CD14-positive monocyte (primary cell): ENCODE measurements at regions not wholly inside any gene's neighbourhood (a gene's known extent, or its start where the extent isn't known, plus 50 kb on each side); places are given as distances from the start of the nearest gene placed in this dataset.

Experiments
- DNase-seq, 3 donors: peaks; one replicate each; pipeline ENCODE4 v3.0.0-alpha.2; 2011 to 2022
- H2AFZ ChIP-seq: 2 replicates; pipeline ENCODE4 v1.6.0; 2012; ENCODE audit warnings: mild to moderate bottlenecking, low read depth, low read length, inconsistent platforms; ENCODE audit not compliant: insufficient read depth, poor library complexity, severe bottlenecking
- H3K27ac ChIP-seq, 2 donors: 1 replicate in 1 of 2; 2 replicates in 1 of 2; pipeline ENCODE4 v1.5.1; 2012 to 2013; ENCODE audit warnings: low read length in 2 of 2, control low read depth in 1 of 2, inconsistent platforms in 1 of 2, low read depth in 1 of 2, mild to moderate bottlenecking in 1 of 2
- H3K27me3 ChIP-seq, 2 donors: one replicate each; pipeline versions ENCODE4 v1.6.0 to v1.6.1; 2011 to 2013; ENCODE audit warnings: low read length in 2 of 2; ENCODE audit not compliant: control insufficient read depth in 2 of 2, insufficient read depth in 2 of 2
- H3K36me3 ChIP-seq, 2 donors: replicated peaks in 1 of 2; 1 replicate in 1 of 2; 2 replicates in 1 of 2; pipeline versions ENCODE4 v1.5.1 to v1.6.1; 2012 to 2013; ENCODE audit warnings: low read length in 2 of 2, control low read depth in 1 of 2, inconsistent platforms in 1 of 2, mild to moderate bottlenecking in 1 of 2; ENCODE audit not compliant: insufficient read depth in 2 of 2, control insufficient read depth in 1 of 2
- H3K4me1 ChIP-seq, 2 donors: 1 replicate in 1 of 2; 2 replicates in 1 of 2; pipeline versions ENCODE4 v1.5.1 to v1.6.1; 2012 to 2013; ENCODE audit warnings: low read length in 2 of 2, control low read depth in 1 of 2, inconsistent platforms in 1 of 2, mild to moderate bottlenecking in 1 of 2, moderate library complexity in 1 of 2; ENCODE audit not compliant: insufficient read depth in 2 of 2, control insufficient read depth in 1 of 2
- H3K4me2 ChIP-seq: replicated peaks from 2 replicates; pipeline ENCODE3; 2012; ENCODE audit warnings: low read length, moderate library complexity, mild to moderate bottlenecking; ENCODE audit not compliant: poor library complexity, severe bottlenecking; ENCODE audit errors: extremely low read depth
- H3K4me3 ChIP-seq, 3 experiments: fragments of 200-600 bp in 1 of 3; sonication (generic) in 1 of 3; replicated peaks in 1 of 3; 1 replicate in 2 of 3; 2 replicates in 1 of 3; pipeline ENCODE4 v1.5.1; 2011 to 2013; ENCODE audit warnings: low read length in 3 of 3, mild to moderate bottlenecking in 3 of 3, control low read depth in 2 of 3, low read depth in 2 of 3, inconsistent platforms in 1 of 3, moderate library complexity in 1 of 3
- H3K79me2 ChIP-seq: 2 replicates; pipeline ENCODE4 v1.6.0; 2012; ENCODE audit warnings: mild to moderate bottlenecking, control low read depth, inconsistent platforms, low read length, moderate library complexity; ENCODE audit not compliant: insufficient read depth
- H3K9ac ChIP-seq: 2 replicates; pipeline ENCODE4 v1.6.0; 2017; ENCODE audit warnings: low read length, mild to moderate bottlenecking; ENCODE audit not compliant: insufficient read depth, poor library complexity, severe bottlenecking
- H3K9me3 ChIP-seq, 2 donors: replicated peaks in 1 of 2; 1 replicate in 1 of 2; 2 replicates in 1 of 2; pipeline versions ENCODE4 v1.5.1 to v1.6.1; 2012 to 2013; ENCODE audit warnings: low read length in 2 of 2, control low read depth in 1 of 2; ENCODE audit not compliant: control insufficient read depth in 1 of 2, insufficient read depth in 1 of 2
- H4K20me1 ChIP-seq: 2 replicates; pipeline ENCODE4 v1.6.0; 2012; ENCODE audit warnings: mild to moderate bottlenecking, low read length, control low read depth, moderate library complexity; ENCODE audit not compliant: insufficient read depth
- H3K27ac Mint-ChIP-seq, 7 donors: one replicate each; pipeline ENCODE4 v1.8.0; 2020; ENCODE audit warnings: mild to moderate bottlenecking in 7 of 7, mixed read lengths in 7 of 7, moderate library complexity in 6 of 7, inconsistent platforms in 2 of 7
- H3K27me3 Mint-ChIP-seq, 3 donors: one replicate each; pipeline ENCODE4 v1.8.0; 2021 to 2022; ENCODE audit warnings: low read depth in 3 of 3, mild to moderate bottlenecking in 3 of 3, mixed read lengths in 3 of 3, moderate library complexity in 3 of 3, inconsistent platforms in 1 of 3
- H3K36me3 Mint-ChIP-seq, 2 donors: one replicate each; pipeline ENCODE4 v1.8.0; 2020; ENCODE audit warnings: mixed read lengths in 2 of 2, inconsistent platforms in 1 of 2, mild to moderate bottlenecking in 1 of 2
- H3K4me1 Mint-ChIP-seq: one replicate; pipeline ENCODE4 v1.8.0; 2020; ENCODE audit warnings: mild to moderate bottlenecking, mixed read lengths
- H3K4me3 Mint-ChIP-seq, 2 donors: one replicate each; pipeline ENCODE4 v1.8.0; 2020; ENCODE audit warnings: mild to moderate bottlenecking in 2 of 2, mixed read lengths in 2 of 2, moderate library complexity in 1 of 2
- H3K9me3 Mint-ChIP-seq, 7 donors: one replicate each; pipeline ENCODE4 v1.8.0; 2020 to 2022; ENCODE audit warnings: mixed read lengths in 7 of 7, mild to moderate bottlenecking in 6 of 7, moderate library complexity in 6 of 7, inconsistent platforms in 2 of 7
- CTCF ChIP-seq: fragments of 200-600 bp; IDR thresholded peaks from one replicate; pipeline ENCODE4 v1.8.0; 2022; ENCODE audit warnings: antibody characterized with exemption, mild to moderate bottlenecking
- WGBS: methylation state at CpG from one replicate; pipeline ENCODE4 v1.1.5; 2013; ENCODE audit warnings: missing lambda C conversion rate; ENCODE audit not compliant: insufficient coverage; 5-methylcytosine and 5-hydroxymethylcytosine counted together
- intact Hi-C, 2 donors: fragments of 100-400 bp; cut with micrococcal nuclease; formaldehyde crosslinking; loops; one replicate each; pipeline versions ENCODE4 v1.15.0 to v1.15.1; 2023

- no peaks in the 10 kb centered on the region for H3K4me1 Mint-ChIP-seq
- no peak overlapping the region for H3K27ac Mint-ChIP-seq
- no peaks in the 10 kb centered on the region for H3K36me3 ChIP-seq
- no peaks in the 10 kb centered on the region for H3K36me3 Mint-ChIP-seq
- no peak overlapping the region for H3K4me3 ChIP-seq
- no peak overlapping the region for H3K9ac ChIP-seq
- H3K9me3 ChIP-seq: no peaks in the 10 kb centered on the region
- no peak for TF ChIP-seq CTCF
- H4K20me1 ChIP-seq: no peaks in the 10 kb centered on the region
- H2AFZ ChIP-seq: no peak overlapping the region
- H3K4me3 Mint-ChIP-seq: peak overlapping the region in 1 of 2 donors; percentile 1
- intact Hi-C loops: no loop called here
- no peak for DNase-seq
- H3K27me3 Mint-ChIP-seq: peaks cover 25 to 54% (median 42%) of the 10 kb centered on the region in 3 donors
- H3K9me3 Mint-ChIP-seq: no peaks in the 10 kb centered on the region
- H3K4me2 ChIP-seq: no peak overlapping the region
- H3K27me3 ChIP-seq: peaks cover 0 to 21% of the 10 kb centered on the region in 2 donors
- no peak overlapping the region for H3K27ac ChIP-seq
- H3K79me2 ChIP-seq: no peaks in the 10 kb centered on the region
- 100% methylated on average over 3 of the region's 4 CpGs for WGBS
- no peaks in the 10 kb centered on the region for H3K4me1 ChIP-seq
Measured at GRCh38 chr9:121584421-121584820, 67.0 kb upstream of the DAB2IP start.

GRCh38 chr9:121587863-121588262 lies 63.6 kb upstream of the DAB2IP start:
- intact Hi-C loops: no loop called here
- no peak overlapping the region for H3K9ac ChIP-seq
- H3K27ac ChIP-seq: no peak overlapping the region
- H3K36me3 ChIP-seq: no peaks in the 10 kb centered on the region
- H2AFZ ChIP-seq: no peak overlapping the region
- Mint-ChIP-seq H3K27me3 (peaks cover 19 to 43% (median 33%) of the 10 kb centered on the region in 3 donors), H3K36me3 (no peaks in the 10 kb centered on the region), H3K4me3 (peak overlapping the region in 1 of 2 donors; percentile 17), H3K9me3 (peaks cover 0 to 2% (median 0%) of the 10 kb centered on the region in 7 donors), H3K27ac (no peak overlapping the region), H3K4me1 (no peaks in the 10 kb centered on the region)
- no peaks in the 10 kb centered on the region for H3K9me3 ChIP-seq
- 90% methylated on average over 2 of the region's 4 CpGs for WGBS
- no peak overlapping the region for H3K4me3 ChIP-seq
- no peaks in the 10 kb centered on the region for H4K20me1 ChIP-seq
- no peaks in the 10 kb centered on the region for H3K79me2 ChIP-seq
- DNase-seq: no peak
- no peak overlapping the region for H3K4me2 ChIP-seq
- peaks cover 0 to 6% of the 10 kb centered on the region in 2 donors for H3K27me3 ChIP-seq
- no peaks in the 10 kb centered on the region for H3K4me1 ChIP-seq
- no peak for TF ChIP-seq CTCF
